ENCODE measurements at regions not wholly inside any gene's neighbourhood (a gene's known extent, or its start where the extent isn't known, plus 50 kb on each side); places are given as distances from the start of the nearest gene placed in this dataset.

- H3K27ac ChIP-seq (ENCODE audit: low read length) = no peak overlapping the region
- H3K36me3 ChIP-seq (ENCODE audit: control insufficient read depth in 2 of 2, insufficient read depth in 2 of 2, low read length in 2 of 2) = no peaks in the 10 kb centered on the region
- H3K9me3 ChIP-seq (ENCODE audit: control insufficient read depth in 2 of 2, low read length in 2 of 2) = no peaks in the 10 kb centered on the region
- H3K9ac ChIP-seq (ENCODE audit: low read length in 2 of 2) = no peak overlapping the region
- no peak overlapping the region for H3K4me3 ChIP-seq (ENCODE audit: low read length in 2 of 2)
- H3K4me1 ChIP-seq (ENCODE audit: control insufficient read depth, insufficient read depth, low read length) = no peaks in the 10 kb centered on the region
- H3K27me3 ChIP-seq (ENCODE audit: control insufficient read depth in 1 of 2, insufficient read depth in 2 of 2, low read length in 2 of 2) = no peaks in the 10 kb centered on the region
These were observed 193.5 kb upstream of the SP8 start for GRCh38 chr7:20980232-20980631.

GRCh38 chr7:20980668-20981264 is 194.1 kb upstream of the SP8 start:
- Histone ChIP-seq H3K27me3 (ENCODE audit: control insufficient read depth in 1 of 2, insufficient read depth in 2 of 2, low read length in 2 of 2) (no peaks in the 10 kb centered on the region), H3K9ac (ENCODE audit: low read length in 2 of 2) (no peak overlapping the region), H3K27ac (ENCODE audit: low read length) (no peak overlapping the region), H3K36me3 (ENCODE audit: control insufficient read depth in 2 of 2, insufficient read depth in 2 of 2, low read length in 2 of 2) (no peaks in the 10 kb centered on the region), H3K4me1 (ENCODE audit: control insufficient read depth, insufficient read depth, low read length) (no peaks in the 10 kb centered on the region), H3K4me3 (ENCODE audit: low read length in 2 of 2) (no peak overlapping the region), H3K9me3 (ENCODE audit: control insufficient read depth in 2 of 2, low read length in 2 of 2) (no peaks in the 10 kb centered on the region)

- Histone ChIP-seq H3K27me3 (ENCODE audit: control insufficient read depth in 1 of 2, insufficient read depth in 2 of 2, low read length in 2 of 2) (no peaks in the 10 kb centered on the region), H3K27ac (ENCODE audit: low read length) (no peak overlapping the region), H3K4me1 (ENCODE audit: control insufficient read depth, insufficient read depth, low read length) (no peaks in the 10 kb centered on the region), H3K4me3 (ENCODE audit: low read length in 2 of 2) (no peak overlapping the region), H3K9ac (ENCODE audit: low read length in 2 of 2) (no peak overlapping the region), H3K36me3 (ENCODE audit: control insufficient read depth in 2 of 2, insufficient read depth in 2 of 2, low read length in 2 of 2) (no peaks in the 10 kb centered on the region), H3K9me3 (ENCODE audit: control insufficient read depth in 2 of 2, low read length in 2 of 2) (no peaks in the 10 kb centered on the region)
These were observed 201.7 kb upstream of the SP8 start for GRCh38 chr7:20988340-20988739.

- no peaks in the 10 kb centered on the region for H3K4me1 ChIP-seq (ENCODE audit: control insufficient read depth, insufficient read depth, low read length)
- no peak overlapping the region for H3K27ac ChIP-seq (ENCODE audit: low read length)
- no peaks in the 10 kb centered on the region for H3K9me3 ChIP-seq (ENCODE audit: control insufficient read depth in 2 of 2, low read length in 2 of 2)
- H3K4me3 ChIP-seq (ENCODE audit: low read length in 2 of 2) = no peak overlapping the region
- no peaks in the 10 kb centered on the region for H3K27me3 ChIP-seq (ENCODE audit: control insufficient read depth in 1 of 2, insufficient read depth in 2 of 2, low read length in 2 of 2)
- H3K9ac ChIP-seq (ENCODE audit: low read length in 2 of 2) = no peak overlapping the region
- H3K36me3 ChIP-seq (ENCODE audit: control insufficient read depth in 2 of 2, insufficient read depth in 2 of 2, low read length in 2 of 2) = no peaks in the 10 kb centered on the region
These were observed 204.9 kb upstream of the SP8 start for GRCh38 chr7:20991544-20991943.

GRCh38 chr7:20993693-20994092 is 207.0 kb upstream of the SP8 start:
- Histone ChIP-seq H3K4me1 (ENCODE audit: control insufficient read depth, insufficient read depth, low read length) (no peaks in the 10 kb centered on the region), H3K36me3 (ENCODE audit: control insufficient read depth in 2 of 2, insufficient read depth in 2 of 2, low read length in 2 of 2) (no peaks in the 10 kb centered on the region), H3K9me3 (ENCODE audit: control insufficient read depth in 2 of 2, low read length in 2 of 2) (no peaks in the 10 kb centered on the region), H3K9ac (ENCODE audit: low read length in 2 of 2) (no peak overlapping the region), H3K4me3 (ENCODE audit: low read length in 2 of 2) (no peak overlapping the region), H3K27me3 (ENCODE audit: control insufficient read depth in 1 of 2, insufficient read depth in 2 of 2, low read length in 2 of 2) (no peaks in the 10 kb centered on the region), H3K27ac (ENCODE audit: low read length) (no peak overlapping the region)

GRCh38 chr7:20998309-20998708 is 211.6 kb upstream of the SP8 start:
- H3K4me1 ChIP-seq (ENCODE audit: control insufficient read depth, insufficient read depth, low read length) = no peaks in the 10 kb centered on the region
- no peaks in the 10 kb centered on the region for H3K27me3 ChIP-seq (ENCODE audit: control insufficient read depth in 1 of 2, insufficient read depth in 2 of 2, low read length in 2 of 2)
- H3K9ac ChIP-seq (ENCODE audit: low read length in 2 of 2) = no peak overlapping the region
- no peaks in the 10 kb centered on the region for H3K36me3 ChIP-seq (ENCODE audit: control insufficient read depth in 2 of 2, insufficient read depth in 2 of 2, low read length in 2 of 2)
- H3K4me3 ChIP-seq (ENCODE audit: low read length in 2 of 2) = no peak overlapping the region
- no peak overlapping the region for H3K27ac ChIP-seq (ENCODE audit: low read length)
- no peaks in the 10 kb centered on the region for H3K9me3 ChIP-seq (ENCODE audit: control insufficient read depth in 2 of 2, low read length in 2 of 2)

- no peaks in the 10 kb centered on the region for H3K4me1 ChIP-seq (ENCODE audit: control insufficient read depth, insufficient read depth, low read length)
- H3K27ac ChIP-seq (ENCODE audit: low read length) = no peak overlapping the region
- H3K36me3 ChIP-seq (ENCODE audit: control insufficient read depth in 2 of 2, insufficient read depth in 2 of 2, low read length in 2 of 2) = no peaks in the 10 kb centered on the region
- H3K9me3 ChIP-seq (ENCODE audit: control insufficient read depth in 2 of 2, low read length in 2 of 2) = no peaks in the 10 kb centered on the region
- no peaks in the 10 kb centered on the region for H3K27me3 ChIP-seq (ENCODE audit: control insufficient read depth in 1 of 2, insufficient read depth in 2 of 2, low read length in 2 of 2)
- no peak overlapping the region for H3K4me3 ChIP-seq (ENCODE audit: low read length in 2 of 2)
- H3K9ac ChIP-seq (ENCODE audit: low read length in 2 of 2) = no peak overlapping the region
These were observed 224.5 kb upstream of the SP8 start for GRCh38 chr7:21011153-21011552.

- no peaks in the 10 kb centered on the region for H3K9me3 ChIP-seq (ENCODE audit: control insufficient read depth in 2 of 2, low read length in 2 of 2)
- H3K27me3 ChIP-seq (ENCODE audit: control insufficient read depth in 1 of 2, insufficient read depth in 2 of 2, low read length in 2 of 2) = no peaks in the 10 kb centered on the region
- no peak overlapping the region for H3K9ac ChIP-seq (ENCODE audit: low read length in 2 of 2)
- H3K4me3 ChIP-seq (ENCODE audit: low read length in 2 of 2) = no peak overlapping the region
- no peaks in the 10 kb centered on the region for H3K4me1 ChIP-seq (ENCODE audit: control insufficient read depth, insufficient read depth, low read length)
- H3K27ac ChIP-seq (ENCODE audit: low read length) = no peak overlapping the region
- no peaks in the 10 kb centered on the region for H3K36me3 ChIP-seq (ENCODE audit: control insufficient read depth in 2 of 2, insufficient read depth in 2 of 2, low read length in 2 of 2)
These were observed 227.3 kb upstream of the SP8 start for GRCh38 chr7:21013765-21014539.

- no peaks in the 10 kb centered on the region for H3K9me3 ChIP-seq (ENCODE audit: control insufficient read depth in 2 of 2, low read length in 2 of 2)
- H3K9ac ChIP-seq (ENCODE audit: low read length in 2 of 2) = no peak overlapping the region
- no peak overlapping the region for H3K4me3 ChIP-seq (ENCODE audit: low read length in 2 of 2)
- H3K27ac ChIP-seq (ENCODE audit: low read length) = no peak overlapping the region
- no peaks in the 10 kb centered on the region for H3K4me1 ChIP-seq (ENCODE audit: control insufficient read depth, insufficient read depth, low read length)
- H3K36me3 ChIP-seq (ENCODE audit: control insufficient read depth in 2 of 2, insufficient read depth in 2 of 2, low read length in 2 of 2) = no peaks in the 10 kb centered on the region
- H3K27me3 ChIP-seq (ENCODE audit: control insufficient read depth in 1 of 2, insufficient read depth in 2 of 2, low read length in 2 of 2) = no peaks in the 10 kb centered on the region
These were observed 234.0 kb upstream of the SP8 start for GRCh38 chr7:21020667-21021066.

- no peak overlapping the region for H3K4me3 ChIP-seq (ENCODE audit: low read length in 2 of 2)
- no peaks in the 10 kb centered on the region for H3K4me1 ChIP-seq (ENCODE audit: control insufficient read depth, insufficient read depth, low read length)
- no peak overlapping the region for H3K27ac ChIP-seq (ENCODE audit: low read length)
- no peak overlapping the region for H3K9ac ChIP-seq (ENCODE audit: low read length in 2 of 2)
- no peaks in the 10 kb centered on the region for H3K36me3 ChIP-seq (ENCODE audit: control insufficient read depth in 2 of 2, insufficient read depth in 2 of 2, low read length in 2 of 2)
- H3K9me3 ChIP-seq (ENCODE audit: control insufficient read depth in 2 of 2, low read length in 2 of 2) = no peaks in the 10 kb centered on the region
- no peaks in the 10 kb centered on the region for H3K27me3 ChIP-seq (ENCODE audit: control insufficient read depth in 1 of 2, insufficient read depth in 2 of 2, low read length in 2 of 2)
These were observed 237.3 kb upstream of the SP8 start for GRCh38 chr7:21023841-21024484.

GRCh38 chr7:21024485-21024867 is 237.8 kb upstream of the SP8 start:
- no peaks in the 10 kb centered on the region for H3K4me1 ChIP-seq (ENCODE audit: control insufficient read depth, insufficient read depth, low read length)
- H3K36me3 ChIP-seq (ENCODE audit: control insufficient read depth in 2 of 2, insufficient read depth in 2 of 2, low read length in 2 of 2) = no peaks in the 10 kb centered on the region
- H3K27me3 ChIP-seq (ENCODE audit: control insufficient read depth in 1 of 2, insufficient read depth in 2 of 2, low read length in 2 of 2) = peaks cover 0 to 2% of the 10 kb centered on the region in 2 donors
- no peak overlapping the region for H3K9ac ChIP-seq (ENCODE audit: low read length in 2 of 2)
- no peak overlapping the region for H3K4me3 ChIP-seq (ENCODE audit: low read length in 2 of 2)
- H3K9me3 ChIP-seq (ENCODE audit: control insufficient read depth in 2 of 2, low read length in 2 of 2) = no peaks in the 10 kb centered on the region
- H3K27ac ChIP-seq (ENCODE audit: low read length) = no peak overlapping the region

Data from stomach smooth muscle (tissue), 2 donors.